ENCODE measurements at regions not wholly inside any gene's neighbourhood (a gene's known extent, or its start where the extent isn't known, plus 50 kb on each side); places are given as distances from the start of the nearest gene placed in this dataset.
A peak's percentile ranks its signal among the peaks of the same experiment; 100 is the strongest.
"Not testable (repeated sequence)": the region's sequence is repeated elsewhere in the genome, so short reads cannot be mapped to it uniquely, and the experiment has no call there.

DNA sequence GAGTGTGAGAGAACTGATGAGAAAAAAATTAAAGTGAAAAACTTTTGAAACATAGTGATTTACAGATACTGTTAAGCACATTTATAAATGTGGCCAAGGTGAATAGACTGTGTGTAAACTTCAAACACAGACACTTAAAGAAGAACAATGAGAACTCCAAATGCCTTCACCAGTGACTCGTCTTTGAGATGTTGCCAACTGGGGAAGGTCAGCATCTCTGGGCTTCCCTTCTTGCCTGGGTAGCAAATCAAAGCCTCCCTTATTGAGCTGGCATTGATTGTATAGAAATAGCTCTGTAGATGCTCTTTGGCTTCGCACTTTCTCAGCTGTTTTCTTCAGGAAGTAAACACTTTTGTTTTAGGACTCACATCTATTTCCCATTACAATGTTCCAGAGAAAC, 177.3 kb upstream of the SGCG start:
- Mint-ChIP-seq H3K27ac (no peak overlapping the region), H3K4me3 (no peak overlapping the region), H3K4me1 (no peaks in the 10 kb centered on the region), H3K36me3 (no peaks in the 10 kb centered on the region), H3K27me3 (no peaks in the 10 kb centered on the region), H3K9me3 (peaks cover 14% of the 10 kb centered on the region)
- ATAC-seq = no peak

DNA sequence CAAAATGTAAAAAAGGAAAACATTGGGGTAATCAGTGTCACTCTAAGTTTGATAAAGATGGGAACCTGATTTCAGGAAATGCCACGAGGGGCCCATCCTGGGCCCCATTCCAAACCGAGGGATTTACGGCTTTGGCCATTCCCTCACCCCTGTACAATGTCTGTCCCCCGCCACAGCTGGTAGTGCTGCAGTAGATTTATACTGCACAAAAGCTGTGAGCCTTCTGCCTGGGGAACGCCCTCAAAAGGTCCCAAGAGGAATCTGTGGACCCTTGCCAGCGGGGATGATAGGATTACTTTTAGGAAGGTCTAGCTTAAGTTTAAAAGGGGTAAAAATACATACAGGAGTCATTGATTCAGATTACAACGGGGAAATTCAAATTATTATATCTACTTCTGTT, 173.4 kb upstream of the SGCG start:
- H3K4me3 Mint-ChIP-seq = no peak overlapping the region
- H3K4me1 Mint-ChIP-seq = no peaks in the 10 kb centered on the region
- no peaks in the 10 kb centered on the region for H3K36me3 Mint-ChIP-seq
- no peak for ATAC-seq
- no peak overlapping the region for H3K27ac Mint-ChIP-seq
- H3K9me3 Mint-ChIP-seq = peaks cover 2% of the 10 kb centered on the region
- no peaks in the 10 kb centered on the region for H3K27me3 Mint-ChIP-seq

DNA sequence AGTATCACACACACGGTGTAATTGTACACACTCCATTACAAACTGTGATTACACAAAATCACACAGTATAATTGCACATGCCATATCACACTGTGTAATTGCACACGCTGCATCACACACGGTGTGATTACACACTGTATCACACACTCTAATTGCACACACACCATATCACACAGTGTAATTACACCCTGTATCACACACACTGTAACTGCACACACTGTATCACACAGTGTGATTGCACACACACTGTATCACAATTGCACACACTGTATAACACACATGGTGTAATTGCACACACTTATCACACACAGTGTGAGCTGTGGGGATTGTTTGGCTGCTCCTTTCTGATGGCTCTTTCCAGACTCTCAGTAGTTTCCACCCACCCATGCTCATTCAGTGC, 162.6 kb upstream of the SGCG start:
- Mint-ChIP-seq H3K36me3 (no peaks in the 10 kb centered on the region), H3K4me3 (no peak overlapping the region), H3K27ac (no peak overlapping the region), H3K4me1 (no peaks in the 10 kb centered on the region), H3K9me3 (peaks cover 3% of the 10 kb centered on the region), H3K27me3 (no peaks in the 10 kb centered on the region)
- ATAC-seq = no peak

DNA sequence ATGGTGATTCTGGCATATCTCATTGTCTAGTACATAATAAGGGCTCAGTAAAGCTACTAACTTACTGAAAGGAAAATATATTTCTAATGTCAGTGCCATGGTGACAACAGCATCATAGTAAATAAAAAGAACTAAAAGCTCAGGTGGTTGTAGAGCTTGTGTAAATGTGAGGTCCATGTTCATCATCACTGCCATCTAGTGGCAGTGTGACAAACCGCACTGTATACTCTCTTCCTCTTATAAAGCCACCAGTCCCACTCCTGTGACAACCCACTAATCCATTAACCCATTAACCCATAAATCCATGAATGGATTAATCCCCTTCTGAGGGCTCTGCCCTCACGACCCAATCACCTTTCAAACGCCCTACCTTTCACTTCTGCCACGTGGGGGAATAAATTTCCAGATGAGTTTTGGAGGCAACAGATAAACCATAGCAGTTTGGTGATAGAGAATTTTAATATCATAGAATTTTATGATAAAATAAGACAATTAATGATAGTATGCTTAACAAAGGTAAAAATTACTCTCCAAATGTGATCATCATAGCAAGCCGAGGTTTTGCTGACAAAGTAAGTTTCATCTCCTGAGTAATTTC, 160.4 kb upstream of the SGCG start:
- Mint-ChIP-seq H3K27me3 (no peaks in the 10 kb centered on the region), H3K4me3 (no peak overlapping the region), H3K4me1 (no peaks in the 10 kb centered on the region), H3K9me3 (peaks cover 3% of the 10 kb centered on the region), H3K36me3 (no peaks in the 10 kb centered on the region), H3K27ac (no peak overlapping the region)
- peak; percentile 76 for ATAC-seq

DNA sequence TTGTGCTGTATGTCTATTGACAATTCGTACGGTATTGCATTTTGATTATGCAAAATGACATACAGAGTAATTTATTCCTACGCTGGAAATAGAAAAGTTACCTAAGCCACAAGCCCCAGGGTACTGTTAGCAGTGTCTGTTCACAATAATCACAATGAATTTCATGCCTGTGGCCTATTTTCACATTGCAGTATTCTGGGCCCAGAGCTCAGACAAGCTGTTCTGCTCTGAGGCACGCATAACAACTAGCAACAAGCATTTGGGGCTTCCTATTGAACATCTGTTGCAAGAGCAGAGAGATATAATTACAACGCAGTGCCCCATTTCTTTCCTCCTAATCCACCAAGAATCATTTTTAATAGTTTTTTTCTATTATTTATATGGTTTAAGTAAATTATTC, 158.9 kb upstream of the SGCG start:
- H3K4me1 Mint-ChIP-seq = no peaks in the 10 kb centered on the region
- no peaks in the 10 kb centered on the region for H3K9me3 Mint-ChIP-seq
- no peak overlapping the region for H3K27ac Mint-ChIP-seq
- H3K4me3 Mint-ChIP-seq = no peak overlapping the region
- H3K36me3 Mint-ChIP-seq = no peaks in the 10 kb centered on the region
- ATAC-seq = no peak
- H3K27me3 Mint-ChIP-seq = no peaks in the 10 kb centered on the region

DNA sequence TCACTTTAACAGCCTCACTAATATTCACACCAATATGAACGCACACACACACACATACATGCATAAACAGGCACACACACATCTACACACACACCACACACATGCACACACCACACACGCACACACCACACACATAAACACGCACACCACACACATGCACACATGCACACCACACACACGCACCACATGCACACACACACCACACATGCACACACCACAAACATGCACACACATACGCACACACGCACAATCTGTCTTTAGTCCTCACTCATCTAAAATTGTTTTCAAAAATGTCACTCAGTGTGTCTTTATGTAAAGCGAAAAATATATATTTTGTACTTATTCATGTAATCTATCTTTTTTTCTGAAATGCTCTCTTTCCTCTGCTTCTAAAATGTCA, 158.1 kb upstream of the SGCG start:
- ATAC-seq = no peak

DNA sequence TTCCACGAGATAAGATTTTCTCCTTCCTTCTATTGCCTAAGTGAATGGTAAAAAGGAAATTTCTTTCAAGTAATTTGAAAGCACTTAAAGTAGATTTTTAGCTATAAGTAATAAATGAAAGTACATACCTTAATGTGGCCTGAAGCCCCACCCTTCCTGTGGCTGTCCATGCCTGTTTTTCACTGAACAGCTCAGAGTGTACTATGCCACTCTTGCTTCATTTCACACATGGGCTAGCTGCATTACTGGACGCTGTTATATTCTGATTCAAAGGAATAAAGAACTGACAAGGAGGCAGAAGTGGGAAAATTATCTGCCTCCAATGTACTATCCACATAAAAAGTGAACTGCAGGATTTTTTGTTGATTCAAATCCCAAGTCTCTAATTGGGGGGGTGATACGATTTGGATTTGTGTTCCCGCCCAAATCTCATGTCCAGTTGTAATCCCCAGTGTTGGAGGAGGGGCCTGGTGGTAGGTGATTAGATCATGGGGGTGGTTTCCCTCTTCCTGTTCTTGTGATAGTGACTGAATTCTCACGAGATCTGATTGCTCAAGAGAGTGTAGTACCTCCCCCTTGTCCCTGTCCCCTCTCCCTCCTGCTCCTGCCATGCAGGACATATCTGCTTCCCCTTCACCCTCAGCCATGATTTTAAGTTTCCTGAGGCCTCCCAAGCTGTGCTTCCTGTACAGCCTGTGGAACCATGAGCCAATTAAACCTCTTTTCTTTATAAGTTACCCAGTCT, 154.7 kb upstream of the SGCG start:
- Mint-ChIP-seq H3K27ac (no peak overlapping the region), H3K4me1 (no peaks in the 10 kb centered on the region), H3K9me3 (no peaks in the 10 kb centered on the region), H3K36me3 (no peaks in the 10 kb centered on the region), H3K27me3 (no peaks in the 10 kb centered on the region), H3K4me3 (no peak overlapping the region)
- no peak for ATAC-seq

More for the DNA sequence above, 158.1 kb upstream of the SGCG start:
- Mint-ChIP-seq H3K27me3 (no peaks in the 10 kb centered on the region), H3K4me1 (no peaks in the 10 kb centered on the region), H3K36me3 (no peaks in the 10 kb centered on the region), H3K4me3 (no peak overlapping the region), H3K9me3 (no peaks in the 10 kb centered on the region), H3K27ac (no peak overlapping the region)

DNA sequence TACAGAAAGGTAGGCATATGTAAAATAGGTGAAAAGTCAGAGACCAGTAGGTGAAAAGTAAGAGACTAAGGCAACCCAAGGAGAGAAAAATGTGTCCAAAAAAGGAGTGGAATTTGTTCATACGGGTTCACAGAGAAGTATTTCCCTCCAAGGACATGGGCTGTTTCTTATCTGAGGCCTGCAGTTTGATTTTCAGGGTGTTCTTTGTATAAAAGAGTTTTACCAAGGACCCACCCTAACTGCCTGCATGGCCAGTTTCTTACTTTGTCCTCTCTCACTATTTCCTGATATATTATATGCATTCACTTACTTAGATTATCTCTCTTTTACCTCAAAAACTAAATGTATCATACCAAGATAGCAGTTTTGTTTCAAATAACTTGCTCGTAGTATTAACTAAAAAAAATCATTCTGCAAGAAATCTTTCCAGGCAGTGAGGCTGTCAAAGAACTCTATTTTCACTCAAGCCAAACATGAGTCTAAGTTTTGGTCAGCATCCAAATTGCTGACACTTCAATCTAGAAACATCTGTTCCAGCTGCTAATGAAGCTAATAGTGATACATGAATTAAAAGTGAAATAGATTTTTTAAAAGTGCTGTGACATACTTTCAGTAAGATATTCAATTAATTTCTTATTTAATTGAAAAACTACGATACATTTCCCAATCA, 141.4 kb upstream of the SGCG start:
- no peak overlapping the region for H3K4me3 Mint-ChIP-seq
- no peak overlapping the region for H3K27ac Mint-ChIP-seq
- no peaks in the 10 kb centered on the region for H3K27me3 Mint-ChIP-seq
- H3K9me3 Mint-ChIP-seq = no peaks in the 10 kb centered on the region
- no peak for ATAC-seq
- no peaks in the 10 kb centered on the region for H3K36me3 Mint-ChIP-seq
- no peaks in the 10 kb centered on the region for H3K4me1 Mint-ChIP-seq

DNA sequence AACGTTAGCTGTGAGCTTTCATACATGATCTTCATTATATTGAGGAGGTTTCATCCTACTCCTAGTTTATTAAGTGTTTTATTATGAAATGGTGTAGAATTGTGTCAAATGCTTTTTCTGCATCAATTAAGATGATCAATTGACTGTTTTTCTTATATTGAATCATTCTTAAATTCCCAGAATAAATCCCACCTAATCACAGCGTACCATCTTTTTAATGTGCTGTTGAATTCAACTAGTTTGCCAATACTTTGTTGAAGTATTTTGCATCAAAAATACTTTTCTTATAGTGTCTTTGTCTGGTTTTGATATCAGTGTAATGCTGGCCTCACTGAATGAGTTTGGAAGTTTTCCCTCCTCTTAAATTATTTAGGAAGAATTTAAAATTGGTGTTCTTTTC, 138.6 kb upstream of the SGCG start:
- H3K4me3 Mint-ChIP-seq = no peak overlapping the region
- no peaks in the 10 kb centered on the region for H3K9me3 Mint-ChIP-seq
- no peaks in the 10 kb centered on the region for H3K4me1 Mint-ChIP-seq
- H3K27me3 Mint-ChIP-seq = no peaks in the 10 kb centered on the region
- H3K36me3 Mint-ChIP-seq = no peaks in the 10 kb centered on the region
- no peak for ATAC-seq
- H3K27ac Mint-ChIP-seq = no peak overlapping the region

DNA sequence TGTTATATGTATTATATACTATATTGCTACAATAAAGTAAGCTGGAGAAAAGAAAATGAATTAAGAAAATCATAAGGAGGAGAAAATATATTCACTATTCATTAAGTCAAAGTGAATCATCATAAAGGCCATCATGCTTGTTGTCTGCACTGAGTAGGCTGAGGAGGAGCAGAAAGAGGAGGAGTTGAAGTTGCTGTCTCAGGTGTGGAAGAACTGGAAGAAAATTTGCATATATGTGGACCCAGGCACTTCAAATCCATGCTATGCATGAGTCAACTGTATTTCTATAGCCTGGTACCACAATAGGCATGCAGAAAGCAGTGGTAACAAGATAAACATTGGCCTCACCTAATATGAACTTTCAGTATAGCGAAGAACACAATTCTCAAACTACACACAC, 135.9 kb upstream of the SGCG start:
- Mint-ChIP-seq H3K4me3 (no peak overlapping the region), H3K27ac (no peak overlapping the region), H3K4me1 (no peaks in the 10 kb centered on the region), H3K9me3 (no peaks in the 10 kb centered on the region), H3K36me3 (no peaks in the 10 kb centered on the region), H3K27me3 (no peaks in the 10 kb centered on the region)
- ATAC-seq = no peak

DNA sequence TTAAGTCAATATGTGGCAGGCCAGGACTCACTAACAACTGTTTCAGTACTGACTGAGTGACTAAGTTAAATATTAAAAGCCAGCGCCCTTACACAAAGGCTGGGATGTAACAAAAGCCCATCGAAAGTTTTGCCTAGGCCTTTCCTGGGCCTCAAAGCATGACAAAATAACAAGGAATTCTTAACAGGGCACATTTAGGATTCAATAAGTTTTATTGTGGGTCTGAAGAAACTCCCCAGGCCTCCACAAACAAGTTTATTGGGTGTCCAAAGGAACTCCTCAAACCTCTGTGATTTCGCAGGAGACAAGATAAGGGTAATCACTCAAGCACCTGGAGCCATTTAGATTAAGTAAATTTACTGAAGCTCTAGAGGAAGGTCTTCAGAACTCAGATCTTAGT, 130.7 kb upstream of the SGCG start:
- no peak for ATAC-seq
- Mint-ChIP-seq H3K4me1 (no peaks in the 10 kb centered on the region), H3K27ac (no peak overlapping the region), H3K27me3 (no peaks in the 10 kb centered on the region), H3K9me3 (no peaks in the 10 kb centered on the region), H3K36me3 (no peaks in the 10 kb centered on the region), H3K4me3 (no peak overlapping the region)

DNA sequence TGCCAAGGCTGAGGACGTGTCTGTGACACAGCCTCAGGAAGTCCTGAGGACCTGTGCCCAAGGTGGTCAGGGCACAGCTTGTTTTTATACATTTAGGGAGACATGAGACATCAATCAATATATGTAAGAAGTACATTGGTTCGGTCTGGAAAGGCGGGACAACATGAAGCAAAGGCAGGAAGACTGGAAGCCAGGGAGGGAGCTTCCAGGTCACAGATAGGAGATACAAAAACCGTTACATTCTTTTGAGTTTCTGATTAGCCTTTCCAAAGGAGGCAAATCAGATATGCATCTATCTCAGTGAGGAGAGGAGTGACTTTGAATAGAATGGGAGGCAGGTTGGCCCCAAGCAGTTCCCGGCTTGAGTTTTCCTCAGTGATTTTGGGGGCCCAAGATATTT, 127.1 kb upstream of the SGCG start:
- not testable (repeated sequence) for H3K9me3 Mint-ChIP-seq, H3K27me3 Mint-ChIP-seq, H3K4me3 Mint-ChIP-seq, H3K36me3 Mint-ChIP-seq, H3K4me1 Mint-ChIP-seq, ATAC-seq, H3K27ac Mint-ChIP-seq

DNA sequence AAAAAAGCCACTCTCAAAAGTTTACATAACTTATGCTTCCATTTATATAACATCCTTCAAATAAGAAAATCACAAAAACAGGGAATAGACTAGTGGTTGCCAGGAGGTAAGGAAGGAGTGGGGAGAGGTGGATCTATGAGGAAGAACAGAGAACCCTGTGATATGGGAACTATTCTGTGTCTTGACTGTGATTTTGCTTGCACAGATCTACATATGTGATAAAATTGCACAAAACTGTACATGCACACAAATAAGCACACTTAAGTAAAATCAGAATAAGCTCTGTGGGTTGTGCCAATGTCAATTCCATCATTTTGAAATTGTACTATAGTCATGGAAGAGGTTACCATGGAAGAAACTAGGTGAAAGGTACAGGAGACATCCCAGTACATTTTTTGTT, 121.6 kb upstream of the SGCG start:
- Mint-ChIP-seq H3K27ac (no peak overlapping the region), H3K27me3 (no peaks in the 10 kb centered on the region), H3K4me1 (no peaks in the 10 kb centered on the region), H3K9me3 (no peaks in the 10 kb centered on the region), H3K36me3 (no peaks in the 10 kb centered on the region), H3K4me3 (no peak overlapping the region)
- ATAC-seq = no peak

DNA sequence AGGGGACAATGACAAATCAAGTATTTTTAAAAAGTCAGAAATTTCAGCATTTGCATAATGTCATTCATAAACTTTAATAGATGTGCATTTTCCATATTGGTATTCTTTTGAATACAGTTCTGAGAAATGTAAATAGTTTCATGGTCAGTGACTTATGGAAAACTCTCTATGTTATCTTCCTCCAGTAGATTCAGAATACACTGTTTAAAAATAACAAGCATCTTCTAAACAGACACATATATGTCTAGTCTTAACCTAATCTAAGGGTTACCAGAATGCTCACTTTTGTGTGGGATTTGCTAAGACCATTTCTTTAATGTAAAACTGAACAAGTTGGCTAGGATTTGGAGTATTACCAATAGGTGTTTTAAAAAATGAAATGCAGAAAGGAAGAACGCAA, 119.8 kb upstream of the SGCG start:
- ATAC-seq = no peak
- Mint-ChIP-seq H3K27me3 (no peaks in the 10 kb centered on the region), H3K9me3 (no peaks in the 10 kb centered on the region), H3K4me1 (no peaks in the 10 kb centered on the region), H3K36me3 (no peaks in the 10 kb centered on the region), H3K27ac (no peak overlapping the region), H3K4me3 (no peak overlapping the region)

DNA sequence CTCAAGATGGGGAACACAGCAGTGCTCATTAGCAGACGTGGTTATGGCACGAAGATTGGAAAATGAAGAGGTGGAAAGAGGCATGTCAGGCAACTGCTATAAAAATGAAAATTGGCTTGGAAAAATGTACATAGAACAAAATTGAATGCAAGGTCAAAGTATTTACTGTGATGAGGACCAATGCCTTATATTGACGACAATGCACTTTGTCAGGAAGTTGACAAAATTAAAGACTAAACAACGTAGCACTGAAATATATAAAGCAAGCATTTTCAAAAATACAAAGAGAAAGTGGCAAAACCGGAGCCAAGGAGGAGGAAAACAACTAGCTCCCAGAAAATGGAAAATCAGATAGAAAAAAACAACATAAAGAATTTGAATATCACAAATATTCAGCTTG, 113.7 kb upstream of the SGCG start:
- ATAC-seq = no peak
- Mint-ChIP-seq H3K27ac (no peak overlapping the region), H3K36me3 (no peaks in the 10 kb centered on the region), H3K4me3 (no peak overlapping the region), H3K27me3 (no peaks in the 10 kb centered on the region), H3K4me1 (no peaks in the 10 kb centered on the region), H3K9me3 (no peaks in the 10 kb centered on the region)

DNA sequence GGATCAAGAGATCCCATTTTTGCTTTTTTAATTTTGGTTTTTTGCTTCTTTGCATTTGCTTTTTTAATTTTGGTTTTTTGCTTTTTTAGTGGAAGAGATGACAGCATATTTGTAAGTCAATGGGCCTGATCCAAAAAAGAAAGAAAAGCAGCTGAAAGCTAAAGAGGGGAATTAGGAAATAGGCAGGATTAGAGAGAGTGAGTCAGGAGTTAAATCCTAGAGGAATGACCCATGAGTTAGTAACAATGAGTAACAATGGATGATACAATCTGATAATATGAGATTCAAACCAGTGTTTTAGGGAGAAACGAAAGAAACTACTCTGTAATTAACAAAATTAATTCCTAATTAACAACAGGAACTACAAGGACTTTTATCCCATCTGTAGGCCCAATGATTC, 111.2 kb upstream of the SGCG start:
- Mint-ChIP-seq H3K36me3 (no peaks in the 10 kb centered on the region), H3K4me1 (no peaks in the 10 kb centered on the region), H3K27ac (no peak overlapping the region), H3K27me3 (no peaks in the 10 kb centered on the region), H3K4me3 (no peak overlapping the region), H3K9me3 (no peaks in the 10 kb centered on the region)
- no peak for ATAC-seq
